MM.1S (cell line): ENCODE measurements at regions not wholly inside any gene's neighbourhood (a gene's known extent, or its start where the extent isn't known, plus 50 kb on each side); places are given as distances from the start of the nearest gene placed in this dataset.

Source experiments
- DNase-seq: peaks from one replicate; pipeline ENCODE4 v3.0.0-alpha.2; 2015
- H2AFZ ChIP-seq: fragments of 300-600 bp; sonication (generic); 2 replicates; pipeline ENCODE4 v1.6.0; 2016; ENCODE audit warnings: antibody characterized with exemption, low read length
- H3F3A ChIP-seq: fragments of 300-600 bp; sonication (generic); 2 replicates; pipeline ENCODE4 v1.6.1; 2016; ENCODE audit warnings: mild to moderate bottlenecking, antibody characterized with exemption, low read length, moderate library complexity, mixed read lengths; ENCODE audit not compliant: insufficient read depth
- H3K27ac ChIP-seq: fragments of 300-600 bp; sonication (generic); 2 replicates; pipeline ENCODE4 v1.5.1; 2016; ENCODE audit warnings: mild to moderate bottlenecking, low read length
- H3K27me3 ChIP-seq: fragments of 300-600 bp; sonication (generic); replicated peaks from 2 replicates; pipeline ENCODE4 v1.6.0; 2016; ENCODE audit warnings: low read length; ENCODE audit not compliant: insufficient read depth
- H3K36me3 ChIP-seq: fragments of 300-600 bp; sonication (generic); replicated peaks from 2 replicates; pipeline ENCODE4 v1.6.1; 2016; ENCODE audit warnings: mild to moderate bottlenecking, low read length, mixed read lengths; ENCODE audit not compliant: insufficient read depth
- H3K4me1 ChIP-seq: fragments of 300-600 bp; sonication (generic); 2 replicates; pipeline ENCODE4 v1.6.1; 2016; ENCODE audit warnings: low read length, mixed read lengths
- H3K4me2 ChIP-seq: fragments of 300-600 bp; sonication (generic); 2 replicates; pipeline ENCODE4 v1.6.0; 2016; ENCODE audit warnings: low read depth, low read length
- H3K4me3 ChIP-seq: fragments of 300-600 bp; sonication (generic); 2 replicates; pipeline ENCODE4 v1.5.1; 2016; ENCODE audit warnings: low read length, mixed read lengths
- H3K79me2 ChIP-seq: fragments of 300-600 bp; sonication (generic); 2 replicates; pipeline ENCODE4 v1.6.1; 2016; ENCODE audit warnings: mixed run types, low read length, mixed read lengths
- H3K9ac ChIP-seq: fragments of 300-600 bp; sonication (generic); 2 replicates; pipeline ENCODE4 v1.6.1; 2016; ENCODE audit warnings: low read length, mixed read lengths
- H3K9me2 ChIP-seq: fragments of 300-600 bp; sonication (generic); replicated peaks from 2 replicates; pipeline ENCODE4 v1.6.1; 2016; ENCODE audit warnings: mild to moderate bottlenecking, low read length, mixed read lengths; ENCODE audit not compliant: insufficient read depth
- H3K9me3 ChIP-seq: fragments of 300-600 bp; sonication (generic); replicated peaks from 2 replicates; pipeline ENCODE4 v1.6.1; 2016; ENCODE audit warnings: mild to moderate bottlenecking, low read length, mixed read lengths; ENCODE audit not compliant: insufficient read depth
- H4K20me1 ChIP-seq: fragments of 300-600 bp; sonication (generic); 2 replicates; pipeline ENCODE4 v1.6.1; 2016; ENCODE audit warnings: mild to moderate bottlenecking, low read length, moderate library complexity, mixed read lengths; ENCODE audit not compliant: insufficient read depth
- CTCF ChIP-seq: fragments of 300-600 bp; sonication (generic); IDR thresholded peaks from 2 replicates; pipeline ENCODE4 v1.5.1; 2016; ENCODE audit warnings: antibody characterized with exemption, low read length, mixed read lengths
- EZH2 ChIP-seq: fragments of 300-600 bp; sonication (generic); optimal IDR thresholded peaks from 2 replicates; pipeline ENCODE3; 2017; ENCODE audit warnings: low read depth, mild to moderate bottlenecking, antibody characterized with exemption, low read length, mixed read lengths
- EZH2phosphoT487 ChIP-seq: fragments of 300-600 bp; sonication (generic); IDR thresholded peaks from 2 replicates; pipeline ENCODE4 v1.6.1; 2018; ENCODE audit warnings: antibody characterized with exemption, low read length

- H4K20me1 ChIP-seq = no peaks in the 10 kb centered on the region
- H3K9ac ChIP-seq = no peak overlapping the region
- H3K9me2 ChIP-seq = no peaks in the 10 kb centered on the region
- H3F3A ChIP-seq = no peaks in the 10 kb centered on the region
- no peaks in the 10 kb centered on the region for H3K9me3 ChIP-seq
- no peaks in the 10 kb centered on the region for H3K36me3 ChIP-seq
- no peak overlapping the region for H3K4me3 ChIP-seq
- no peak for DNase-seq
- TF ChIP-seq EZH2 = no peak
- TF ChIP-seq CTCF = no peak
- no peak for TF ChIP-seq EZH2phosphoT487
- H3K4me2 ChIP-seq = no peak overlapping the region
- no peaks in the 10 kb centered on the region for H3K27me3 ChIP-seq
- no peaks in the 10 kb centered on the region for H3K4me1 ChIP-seq
- no peak overlapping the region for H2AFZ ChIP-seq
- no peak overlapping the region for H3K27ac ChIP-seq
- no peaks in the 10 kb centered on the region for H3K79me2 ChIP-seq
Measured at GRCh38 chr3:148532774-148533173, 164.9 kb upstream of the AGTR1 start.

- Histone ChIP-seq H3K4me3 (no peak overlapping the region), H3K4me1 (no peaks in the 10 kb centered on the region), H3K27ac (no peak overlapping the region), H3K9ac (no peak overlapping the region), H4K20me1 (no peaks in the 10 kb centered on the region), H3K79me2 (no peaks in the 10 kb centered on the region), H3K9me3 (no peaks in the 10 kb centered on the region), H3K4me2 (no peak overlapping the region), H3K36me3 (no peaks in the 10 kb centered on the region), H2AFZ (no peak overlapping the region), H3K27me3 (no peaks in the 10 kb centered on the region), H3K9me2 (no peaks in the 10 kb centered on the region), H3F3A (no peaks in the 10 kb centered on the region)
- no peak for TF ChIP-seq CTCF
- TF ChIP-seq EZH2phosphoT487 = no peak
- no peak for TF ChIP-seq EZH2
- no peak for DNase-seq
Measured at GRCh38 chr3:148534089-148534988, 163.4 kb upstream of the AGTR1 start.

- no peak overlapping the region for H2AFZ ChIP-seq
- no peaks in the 10 kb centered on the region for H4K20me1 ChIP-seq
- H3K4me1 ChIP-seq = no peaks in the 10 kb centered on the region
- H3K36me3 ChIP-seq = no peaks in the 10 kb centered on the region
- no peaks in the 10 kb centered on the region for H3K79me2 ChIP-seq
- H3F3A ChIP-seq = no peaks in the 10 kb centered on the region
- TF ChIP-seq EZH2phosphoT487 (no peak), EZH2 (no peak), CTCF (no peak)
- no peaks in the 10 kb centered on the region for H3K27me3 ChIP-seq
- no peak for DNase-seq
- no peak overlapping the region for H3K4me2 ChIP-seq
- no peak overlapping the region for H3K9ac ChIP-seq
- H3K9me3 ChIP-seq = no peaks in the 10 kb centered on the region
- H3K4me3 ChIP-seq = no peak overlapping the region
- no peaks in the 10 kb centered on the region for H3K9me2 ChIP-seq
- no peak overlapping the region for H3K27ac ChIP-seq
Measured at GRCh38 chr3:148535001-148535400, 162.7 kb upstream of the AGTR1 start.
